ENCODE measurements at regions not wholly inside any gene's neighbourhood (a gene's known extent, or its start where the extent isn't known, plus 50 kb on each side); places are given as distances from the start of the nearest gene placed in this dataset.

GRCh38 chr2:39922679-39923405 is 143.8 kb upstream of the THUMPD2 start:
- TF ChIP-seq CTCF (IDR thresholded peaks at IDR 0.05) (no peak), POLR2A (IDR thresholded peaks at IDR 0.05) (no peak)

Data from sigmoid colon (tissue), 3 donors.